ENCODE measurements at regions not wholly inside any gene's neighbourhood (a gene's known extent, or its start where the extent isn't known, plus 50 kb on each side); places are given as distances from the start of the nearest gene placed in this dataset.
A peak's percentile ranks its signal among the peaks of the same experiment; 100 is the strongest.
"Not testable (repeated sequence)": the region's sequence is repeated elsewhere in the genome, so short reads cannot be mapped to it uniquely, and the experiment has no call there.

- no peak for DNase-seq
Measured at GRCh38 chr5:101455851-101456250, 552.8 kb upstream of the ST8SIA4 start.

- DNase-seq = no peak
Measured at GRCh38 chr5:101455048-101455447, 552.0 kb upstream of the ST8SIA4 start.

GRCh38 chr5:101442281-101442680 lies 539.2 kb upstream of the ST8SIA4 start:
- not testable (repeated sequence) for DNase-seq

GRCh38 chr5:101440173-101440572 lies 537.1 kb upstream of the ST8SIA4 start:
- DNase-seq = no peak

GRCh38 chr5:101437351-101437750 lies 534.3 kb upstream of the ST8SIA4 start:
- no peak for DNase-seq

- peak; percentile 23 for DNase-seq
Measured at GRCh38 chr5:101435768-101436167, 532.7 kb upstream of the ST8SIA4 start.

GRCh38 chr5:101431201-101431600 lies 528.1 kb upstream of the ST8SIA4 start:
- no peak for DNase-seq

GRCh38 chr5:101430551-101430950 lies 527.5 kb upstream of the ST8SIA4 start:
- DNase-seq = no peak

GRCh38 chr5:101429241-101429640 lies 526.2 kb upstream of the ST8SIA4 start:
- DNase-seq = no peak

- no peak for DNase-seq
Measured at GRCh38 chr5:101425339-101425859, 522.3 kb upstream of the ST8SIA4 start.

- DNase-seq = no peak
Measured at GRCh38 chr5:101424530-101425175, 521.6 kb upstream of the ST8SIA4 start.

GRCh38 chr5:101418713-101419118 lies 515.6 kb upstream of the ST8SIA4 start:
- DNase-seq = no peak

GRCh38 chr5:101404531-101404930 lies 501.4 kb upstream of the ST8SIA4 start:
- no peak for DNase-seq

- no peak for DNase-seq
Measured at GRCh38 chr5:101393795-101394450, 490.8 kb upstream of the ST8SIA4 start.

- peak; percentile 63 for DNase-seq
Measured at GRCh38 chr5:101390151-101390908, 487.2 kb upstream of the ST8SIA4 start.

GRCh38 chr5:101385276-101385675 lies 482.2 kb upstream of the ST8SIA4 start:
- DNase-seq = no peak

GRCh38 chr5:101370181-101370580 lies 467.1 kb upstream of the ST8SIA4 start:
- peak; percentile 11 for DNase-seq

- no peak for DNase-seq
Measured at GRCh38 chr5:101364469-101364868, 461.4 kb upstream of the ST8SIA4 start.

GRCh38 chr5:101362067-101362466 lies 459.0 kb upstream of the ST8SIA4 start:
- DNase-seq = no peak

- no peak for DNase-seq
Measured at GRCh38 chr5:101346906-101347305, 443.8 kb upstream of the ST8SIA4 start.

GRCh38 chr5:101346447-101346846 lies 443.4 kb upstream of the ST8SIA4 start:
- no peak for DNase-seq

GRCh38 chr5:101338226-101338625 lies 435.1 kb upstream of the ST8SIA4 start:
- no peak for DNase-seq

GRCh38 chr5:101327816-101328215 lies 424.7 kb upstream of the ST8SIA4 start:
- no peak for DNase-seq

GRCh38 chr5:101326766-101327165 lies 423.7 kb upstream of the ST8SIA4 start:
- no peak for DNase-seq

Measured in retina (tissue), 1 donor.